Esophagus squamous epithelium (tissue), 5 donors: ENCODE measurements at regions not wholly inside any gene's neighbourhood (a gene's known extent, or its start where the extent isn't known, plus 50 kb on each side); places are given as distances from the start of the nearest gene placed in this dataset.

Experiments
- DNase-seq: peaks from one replicate; lab custom pipeline; 2025; lab: John Stamatoyannopoulos, UW
- H3K27ac ChIP-seq, 4 donors: fragments of 200-600 bp; sonication (generic); one replicate each; pipeline ENCODE4 v1.5.1; 2016 to 2019; ENCODE audit warnings: mild to moderate bottlenecking in 1 of 4
- H3K27me3 ChIP-seq, 4 donors: fragments of 200-600 bp; sonication (generic); 1 replicate in 3 of 4; 2 replicates in 1 of 4; pipeline versions ENCODE4 v1.5.1 to v1.6.0; 2017 to 2021; ENCODE audit warnings: antibody characterized with exemption in 1 of 4
- H3K36me3 ChIP-seq, 3 donors: fragments of 200-600 bp; sonication (generic); one replicate each; pipeline ENCODE4 v1.5.1; 2016 to 2019
- H3K4me1 ChIP-seq, 3 donors: fragments of 200-600 bp; sonication (generic); one replicate each; pipeline ENCODE4 v1.5.1; 2017 to 2019
- H3K4me3 ChIP-seq, 4 donors: fragments of 200-600 bp; sonication (generic); 1 replicate in 3 of 4; 2 replicates in 1 of 4; pipeline ENCODE4 v1.5.1; 2016 to 2019; ENCODE audit warnings: mild to moderate bottlenecking in 2 of 4, moderate library complexity in 1 of 4
- H3K9me3 ChIP-seq, 3 donors: fragments of 200-600 bp; sonication (generic); one replicate each; pipeline ENCODE4 v1.5.1; 2016 to 2019
- POLR2A ChIP-seq, 4 donors: fragments of 450-650 bp; IDR thresholded peaks; one replicate each; pipeline ENCODE4 v1.6.1; 2017; ENCODE audit warnings: antibody characterized with exemption in 4 of 4, mild to moderate bottlenecking in 4 of 4, moderate library complexity in 3 of 4
- WGBS, 2 donors: methylation state at CpG; one replicate each; pipeline ENCODE4 v1.1.5; 2018; 5-methylcytosine and 5-hydroxymethylcytosine counted together
- intact Hi-C: fragments of 100-400 bp; cut with DNase I; formaldehyde crosslinking; loops from one replicate; pipeline ENCODE4 v1.15.0; 2022
- TF ChIP-seq, protein P1 (sequence below), 6 experiments: fragments of 450-650 bp in 4 of 6; fragments of 200-600 bp in 2 of 6; sonication (generic) in 2 of 6; IDR thresholded peaks; one replicate each; pipeline ENCODE4 v1.5.1; 2016 to 2019; ENCODE audit warnings: antibody characterized with exemption in 6 of 6, mild to moderate bottlenecking in 4 of 6, moderate library complexity in 4 of 6
- donor health status: DM: yes; HTN: yes; CAD: no.

DNA sequence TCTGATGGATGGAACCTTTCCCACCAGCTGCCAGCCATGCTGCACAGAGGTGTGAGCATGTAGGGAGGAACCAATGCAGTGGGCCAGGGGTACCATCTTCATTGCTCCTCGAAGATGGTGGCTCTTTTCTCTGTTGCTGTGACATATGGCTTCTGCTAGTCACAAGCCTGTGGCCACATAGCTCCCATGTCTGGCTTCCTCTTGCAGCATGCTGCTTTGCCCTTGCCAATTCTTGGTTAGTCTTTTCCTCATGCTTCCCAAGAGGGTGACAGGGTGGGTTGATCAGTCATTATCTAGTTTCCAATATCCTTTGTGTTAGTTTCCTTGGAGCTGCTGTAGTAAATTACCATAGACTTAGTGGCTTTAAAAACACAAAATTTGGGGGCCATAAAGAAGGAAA, 123.4 kb downstream of the ETS2 start:
- H3K4me1 ChIP-seq, result peaks cover 11 to 25% (median 16%) of the 10 kb centered on the region in 3 donors
- intact Hi-C loops, result loop anchor here (10.0 kb wide), 1 partner anchor 56 kb away; no protein-coding TSS in a partner anchor
- no peak for DNase-seq
- 71% methylated on average over 1 of the region's 1 CpG; no CpG with 5 or more reads in 1 of the 2 donors for WGBS, 2 donors
- TF ChIP-seq, protein P1, sequence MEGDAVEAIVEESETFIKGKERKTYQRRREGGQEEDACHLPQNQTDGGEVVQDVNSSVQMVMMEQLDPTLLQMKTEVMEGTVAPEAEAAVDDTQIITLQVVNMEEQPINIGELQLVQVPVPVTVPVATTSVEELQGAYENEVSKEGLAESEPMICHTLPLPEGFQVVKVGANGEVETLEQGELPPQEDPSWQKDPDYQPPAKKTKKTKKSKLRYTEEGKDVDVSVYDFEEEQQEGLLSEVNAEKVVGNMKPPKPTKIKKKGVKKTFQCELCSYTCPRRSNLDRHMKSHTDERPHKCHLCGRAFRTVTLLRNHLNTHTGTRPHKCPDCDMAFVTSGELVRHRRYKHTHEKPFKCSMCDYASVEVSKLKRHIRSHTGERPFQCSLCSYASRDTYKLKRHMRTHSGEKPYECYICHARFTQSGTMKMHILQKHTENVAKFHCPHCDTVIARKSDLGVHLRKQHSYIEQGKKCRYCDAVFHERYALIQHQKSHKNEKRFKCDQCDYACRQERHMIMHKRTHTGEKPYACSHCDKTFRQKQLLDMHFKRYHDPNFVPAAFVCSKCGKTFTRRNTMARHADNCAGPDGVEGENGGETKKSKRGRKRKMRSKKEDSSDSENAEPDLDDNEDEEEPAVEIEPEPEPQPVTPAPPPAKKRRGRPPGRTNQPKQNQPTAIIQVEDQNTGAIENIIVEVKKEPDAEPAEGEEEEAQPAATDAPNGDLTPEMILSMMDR (IDR thresholded peaks at IDR 0.05), result no peak
- no peak for TF ChIP-seq POLR2A (IDR thresholded peaks at IDR 0.05)
- H3K9me3 ChIP-seq, result no peaks in the 10 kb centered on the region
- H3K36me3 ChIP-seq, result no peaks in the 10 kb centered on the region
- no peak overlapping the region for H3K4me3 ChIP-seq
- H3K27me3 ChIP-seq, result no peaks in the 10 kb centered on the region
- H3K27ac ChIP-seq, result no peak overlapping the region

DNA sequence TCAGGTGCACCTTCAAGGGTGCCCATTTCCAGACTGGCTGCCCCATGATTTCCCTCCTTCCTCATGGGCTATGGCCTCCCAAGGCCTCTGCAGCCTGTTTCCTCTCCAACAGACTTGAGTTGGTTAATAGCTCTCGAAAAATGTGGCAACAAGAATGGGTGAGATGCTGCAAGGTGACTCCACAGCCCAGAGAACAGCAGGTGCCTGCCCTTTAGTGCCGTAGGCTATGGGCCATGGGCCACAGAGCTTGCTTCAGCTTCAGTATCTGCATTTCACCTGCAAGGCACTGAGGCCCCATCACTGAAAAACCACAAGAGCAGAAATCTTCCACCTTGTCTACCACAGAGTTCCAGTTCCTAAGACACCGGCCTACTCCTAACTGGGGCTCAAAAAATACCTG, 122.0 kb downstream of the ETS2 start:
- TF ChIP-seq POLR2A (IDR thresholded peaks at IDR 0.05), result no peak
- TF ChIP-seq, protein P1 (IDR thresholded peaks at IDR 0.05), result no peak
- H3K27me3 ChIP-seq, result no peaks in the 10 kb centered on the region
- no peak overlapping the region for H3K27ac ChIP-seq
- H3K4me1 ChIP-seq, result peaks cover 11 to 25% (median 16%) of the 10 kb centered on the region in 3 donors
- H3K9me3 ChIP-seq, result no peaks in the 10 kb centered on the region
- H3K36me3 ChIP-seq, result no peaks in the 10 kb centered on the region
- intact Hi-C loops, result loop anchor here (10.0 kb wide), 1 partner anchor 57 kb away; no protein-coding TSS in a partner anchor
- DNase-seq, result no peak
- no peak overlapping the region for H3K4me3 ChIP-seq
- WGBS, 2 donors, result 77 to 83% methylated on average over 2 to 3 of the region's 3 CpGs

DNA sequence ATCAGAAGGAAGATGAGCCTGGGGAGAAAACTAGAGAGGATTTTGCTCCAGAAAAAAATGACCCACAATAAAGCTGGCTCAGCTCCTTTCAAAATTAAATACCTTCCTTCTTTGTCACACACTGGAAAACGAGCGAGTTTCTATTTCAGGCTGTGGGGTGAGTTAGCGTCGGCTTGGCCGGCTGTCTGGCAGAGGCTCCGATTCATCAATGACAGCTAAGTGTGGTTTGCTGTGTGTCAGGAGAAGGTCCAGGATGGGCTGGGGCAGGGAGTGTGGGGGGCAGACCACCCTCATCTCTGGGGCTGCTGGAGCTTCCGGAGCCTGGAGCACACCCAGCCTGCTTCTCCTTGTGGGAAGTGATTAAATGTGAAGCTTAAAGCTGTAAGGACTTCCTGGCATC, 120.2 kb downstream of the ETS2 start:
- Histone ChIP-seq H3K9me3 (no peaks in the 10 kb centered on the region), H3K36me3 (no peaks in the 10 kb centered on the region), H3K4me1 (peaks cover 11 to 38% (median 17%) of the 10 kb centered on the region in 3 donors), H3K4me3 (peak overlapping the region in 3 of 4 donors; percentile 24 to 55 (median 28)), H3K27ac (peak overlapping the region; percentile 62 to 83 (median 80)), H3K27me3 (no peaks in the 10 kb centered on the region)
- no peak for DNase-seq
- WGBS, 2 donors, result 0 to 3% methylated on average over 5 of the region's 7 CpGs
- intact Hi-C loops, result loop anchor here (10.0 kb wide), 1 partner anchor 59 kb away; no protein-coding TSS in a partner anchor
- TF ChIP-seq, protein P1 (IDR thresholded peaks at IDR 0.05), result no peak
- peak in 1 of 4 donors; percentile 30 for TF ChIP-seq POLR2A (IDR thresholded peaks at IDR 0.05)

DNA sequence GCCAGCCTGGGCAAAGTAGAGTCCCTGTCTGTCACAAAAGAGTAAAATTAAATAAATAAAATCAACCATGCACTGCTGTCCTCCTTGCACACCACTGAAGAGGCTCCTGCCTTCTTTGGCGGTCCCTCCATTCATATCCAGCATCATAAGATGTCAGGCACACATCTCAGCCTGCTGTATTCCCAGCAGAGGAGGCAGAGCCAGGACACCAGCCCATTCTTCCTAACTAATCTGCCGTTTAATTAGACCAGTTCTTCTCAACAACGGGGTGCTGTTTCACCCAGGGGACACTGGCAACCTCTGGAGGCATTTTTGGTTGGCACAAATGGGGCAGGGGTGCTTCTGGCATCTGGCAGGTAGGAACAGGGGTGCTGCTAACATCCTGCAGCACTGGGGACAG, 119.7 kb downstream of the ETS2 start:
- Histone ChIP-seq H3K36me3 (no peaks in the 10 kb centered on the region), H3K27ac (peak overlapping the region; percentile 62 to 83 (median 80)), H3K27me3 (no peaks in the 10 kb centered on the region), H3K4me3 (peak overlapping the region in 1 of 4 donors; percentile 55), H3K4me1 (peaks cover 11 to 40% (median 20%) of the 10 kb centered on the region in 3 donors), H3K9me3 (no peaks in the 10 kb centered on the region)
- intact Hi-C loops, result loop anchor here (10.0 kb wide), 1 partner anchor 59 kb away; no protein-coding TSS in a partner anchor
- TF ChIP-seq, protein P1 (IDR thresholded peaks at IDR 0.05), result no peak
- DNase-seq, result no peak
- 49 to 67% methylated on average over 2 to 3 of the region's 3 CpGs for WGBS, 2 donors

DNA sequence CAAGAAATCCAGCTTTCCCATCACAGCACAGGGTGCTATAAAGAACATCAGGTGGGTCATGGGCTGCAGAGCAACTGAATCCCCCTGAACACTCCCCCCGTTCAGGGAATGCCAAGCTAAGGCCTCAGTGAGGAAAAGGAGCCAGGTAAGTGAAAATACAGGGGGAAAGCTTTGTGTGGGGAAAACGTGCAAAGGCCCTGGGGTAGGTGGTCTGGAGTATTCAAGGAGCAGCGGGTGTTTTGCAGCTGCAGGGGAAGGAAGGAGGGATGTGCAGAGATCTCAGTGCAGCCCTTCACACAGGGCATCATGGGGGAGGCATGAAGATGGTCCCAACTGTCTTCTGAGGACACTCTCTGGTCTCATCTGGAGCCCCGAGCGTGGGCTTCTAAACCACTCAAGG, 119.2 kb downstream of the ETS2 start:
- intact Hi-C loops, result loop anchor here (10.0 kb wide), 1 partner anchor 60 kb away; no protein-coding TSS in a partner anchor

More for the DNA sequence above, 119.2 kb downstream of the ETS2 start:
- Histone ChIP-seq H3K9me3 (no peaks in the 10 kb centered on the region), H3K27ac (peak overlapping the region in 3 of 4 donors; percentile 79 to 83 (median 81)), H3K36me3 (no peaks in the 10 kb centered on the region), H3K4me3 (no peak overlapping the region), H3K4me1 (peaks cover 11 to 41% (median 21%) of the 10 kb centered on the region in 3 donors), H3K27me3 (no peaks in the 10 kb centered on the region)
- 67 to 90% methylated on average over 1 to 5 of the region's 5 CpGs for WGBS, 2 donors
- no peak for DNase-seq
- TF ChIP-seq, protein P1 (IDR thresholded peaks at IDR 0.05), result no peak
- TF ChIP-seq POLR2A (IDR thresholded peaks at IDR 0.05), result no peak
